Inflammatory macrophage (primary cell): ENCODE measurements at regions not wholly inside any gene's neighbourhood (a gene's known extent, or its start where the extent isn't known, plus 50 kb on each side); places are given as distances from the start of the nearest gene placed in this dataset.

ENCODE experiments used
- DNase-seq, 2 donors: peaks; one replicate each; pipeline ENCODE4 v3.0.0-alpha.2; 2020 to 2022

DNA sequence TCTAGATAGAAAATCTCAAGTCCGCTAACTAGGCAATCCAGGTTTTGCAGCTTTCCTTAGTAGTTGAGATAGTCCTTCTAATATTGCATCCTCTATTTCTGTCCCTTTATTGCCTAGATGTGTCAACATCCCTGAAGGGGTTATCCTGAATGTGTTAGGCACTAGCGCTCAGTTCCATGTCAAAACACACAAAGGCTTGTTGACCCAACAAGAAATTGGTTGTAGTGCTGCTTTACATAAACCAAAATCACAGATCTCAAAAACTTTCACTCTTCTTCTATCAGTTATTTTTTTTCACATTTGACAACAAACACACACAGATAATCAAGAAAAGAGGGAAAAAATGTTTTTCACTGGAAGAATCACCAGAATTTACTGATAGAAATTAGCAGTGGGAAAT, 51.4 kb upstream of the SOX2 start:
- no peak for DNase-seq

DNA sequence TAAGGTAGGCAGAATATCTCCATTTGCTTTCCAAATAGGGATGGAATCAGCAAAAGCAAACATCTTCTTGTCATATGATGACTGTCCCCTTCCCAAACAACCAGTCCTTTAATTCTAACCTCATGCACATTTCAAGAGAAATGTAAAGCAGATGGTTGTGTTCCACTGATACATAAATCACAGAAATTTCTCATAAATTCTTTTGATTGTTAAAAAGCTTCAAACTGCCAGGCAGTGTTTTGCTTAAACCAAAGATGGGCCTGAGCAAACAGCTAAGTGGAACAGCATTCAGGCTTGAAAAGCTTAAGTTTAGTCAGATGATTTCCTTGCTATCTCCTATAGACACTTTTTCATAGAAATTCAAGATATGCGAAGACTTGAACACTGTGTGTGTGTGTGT, 74.3 kb upstream of the SOX2 start:
- DNase-seq, result no peak

DNA sequence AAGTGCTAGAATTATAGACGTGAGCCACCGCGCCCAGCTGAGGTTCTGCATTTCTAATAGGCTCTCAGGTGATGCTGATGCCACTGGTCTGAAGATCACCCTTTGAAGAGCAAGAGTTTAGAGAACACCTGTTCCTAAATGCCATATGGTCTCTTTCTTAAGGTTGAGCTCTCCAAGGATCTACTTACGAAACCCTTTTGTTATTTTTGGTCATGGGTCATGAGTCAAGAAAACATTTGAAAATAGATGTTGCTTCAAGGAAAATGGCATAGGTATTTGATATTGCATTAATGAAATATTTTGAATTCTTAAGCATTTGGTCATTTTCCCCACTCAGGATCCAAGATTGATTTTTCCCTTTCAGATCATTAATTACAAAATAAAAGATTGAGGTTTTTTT, 74.7 kb upstream of the SOX2 start:
- no peak for DNase-seq

DNA sequence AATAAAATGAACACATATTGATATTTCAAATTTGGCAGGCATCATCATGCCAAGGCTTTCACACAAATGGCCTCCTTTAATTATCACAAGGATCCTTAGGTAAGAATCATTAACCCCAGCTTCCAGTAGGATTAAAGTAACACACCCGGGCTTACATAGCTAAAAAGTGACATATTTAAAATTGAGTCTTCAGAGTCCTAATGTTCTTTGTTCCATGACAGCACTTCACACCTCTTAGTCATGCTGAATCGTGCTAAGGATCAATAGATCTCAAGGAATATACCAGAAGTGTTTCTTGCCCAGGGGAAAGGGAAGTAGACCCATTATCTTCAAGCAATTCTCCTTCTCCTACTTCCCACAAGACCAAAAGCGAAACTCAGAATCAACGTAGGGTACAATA, 76.6 kb upstream of the SOX2 start:
- no peak for DNase-seq

DNA sequence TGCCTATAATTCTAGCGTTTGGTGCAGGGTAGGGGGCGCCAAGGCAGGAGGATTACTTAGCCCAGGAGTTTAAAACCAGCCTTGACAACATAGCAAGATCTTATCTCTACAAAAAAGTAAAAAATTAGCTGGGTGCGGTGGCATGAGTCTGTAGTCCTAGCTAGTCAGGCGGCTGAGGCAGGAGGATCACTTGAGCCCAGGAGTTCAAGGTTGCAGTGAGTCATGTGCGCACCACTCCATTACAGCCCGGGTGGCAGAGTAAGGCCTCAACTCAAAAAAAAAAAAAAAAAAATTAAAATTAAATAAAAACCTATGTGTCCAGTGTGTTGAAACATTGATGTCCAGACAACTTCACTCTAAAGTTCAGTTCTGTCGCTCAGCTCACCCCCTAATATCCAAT, 78.2 kb upstream of the SOX2 start:
- DNase-seq, result no peak

DNA sequence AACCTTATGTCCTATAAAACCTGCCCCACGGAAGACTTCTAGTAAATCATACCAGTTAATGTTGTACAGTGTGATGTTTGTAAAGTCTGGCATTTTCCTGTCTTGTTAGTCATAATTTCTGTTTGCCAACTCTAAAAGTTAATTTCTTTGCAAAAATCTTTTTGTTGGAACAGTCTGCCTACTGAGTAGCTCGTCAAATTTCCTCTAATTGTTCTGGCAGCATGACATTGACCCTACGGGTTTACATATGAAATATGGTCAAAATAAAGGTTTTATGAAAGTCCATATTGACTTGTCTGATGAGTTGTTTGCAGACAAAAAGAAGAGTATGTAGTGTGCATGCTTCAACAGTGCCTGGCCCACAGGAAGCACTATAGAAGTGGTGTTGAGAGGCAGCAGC, 79.8 kb upstream of the SOX2 start:
- no peak for DNase-seq

DNA sequence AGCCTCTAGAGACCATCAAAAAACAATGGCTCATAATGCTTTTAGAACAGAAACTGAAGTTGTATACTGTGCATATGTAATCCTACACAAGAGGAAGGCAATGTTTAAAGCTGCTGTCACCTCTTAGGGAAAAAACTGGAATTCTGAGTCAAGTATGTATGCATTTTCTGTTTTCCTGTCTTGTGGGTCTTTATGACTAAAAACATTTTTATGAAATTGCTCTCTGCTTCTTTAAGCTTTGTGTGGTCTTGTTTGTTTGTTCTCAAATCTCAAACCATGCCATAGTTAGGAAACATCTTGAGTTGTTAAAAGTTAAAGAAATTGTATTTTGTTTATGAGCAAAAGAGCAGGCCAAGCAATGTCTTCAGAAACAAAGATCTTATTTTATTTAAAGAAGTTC, 80.9 kb upstream of the SOX2 start:
- DNase-seq, result no peak

DNA sequence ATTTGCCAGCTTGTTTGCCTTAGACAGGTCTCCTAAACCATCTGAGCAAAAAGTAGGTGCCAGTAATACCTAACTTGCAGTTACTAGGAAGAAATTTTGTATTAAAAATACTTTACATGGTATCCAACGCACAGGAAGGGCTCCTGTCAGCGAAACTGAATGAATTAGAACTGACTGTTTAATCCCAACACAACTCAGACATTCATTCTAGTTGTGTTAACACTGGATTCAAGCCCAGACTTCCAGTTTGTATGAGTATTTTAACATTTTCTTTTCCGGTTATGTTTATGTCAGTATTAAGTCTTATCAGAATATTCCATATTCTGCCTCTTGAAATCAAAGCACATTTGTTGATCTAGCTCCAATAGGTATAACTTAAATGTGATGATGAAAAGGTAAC, 82.0 kb upstream of the SOX2 start:
- no peak for DNase-seq

DNA sequence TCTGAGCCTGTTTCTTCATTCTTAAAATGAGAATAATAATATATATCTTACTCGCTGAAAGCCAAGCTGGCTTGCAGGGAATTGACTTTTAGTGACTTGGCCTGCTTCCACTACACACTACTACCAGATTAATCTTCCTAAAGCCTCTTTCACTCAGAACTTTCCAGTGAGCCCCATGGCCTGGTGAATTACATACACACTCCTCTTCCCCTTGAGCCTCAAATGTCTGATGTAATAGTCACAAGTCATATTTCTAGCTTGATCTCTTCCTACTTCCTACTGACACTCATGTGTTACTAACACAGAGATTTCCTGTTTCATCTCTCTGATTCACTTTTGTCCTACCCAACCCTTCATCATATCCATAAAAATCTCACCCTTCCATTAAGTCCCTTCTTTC, 82.7 kb upstream of the SOX2 start:
- peak; percentile 34 to 54 for DNase-seq

DNA sequence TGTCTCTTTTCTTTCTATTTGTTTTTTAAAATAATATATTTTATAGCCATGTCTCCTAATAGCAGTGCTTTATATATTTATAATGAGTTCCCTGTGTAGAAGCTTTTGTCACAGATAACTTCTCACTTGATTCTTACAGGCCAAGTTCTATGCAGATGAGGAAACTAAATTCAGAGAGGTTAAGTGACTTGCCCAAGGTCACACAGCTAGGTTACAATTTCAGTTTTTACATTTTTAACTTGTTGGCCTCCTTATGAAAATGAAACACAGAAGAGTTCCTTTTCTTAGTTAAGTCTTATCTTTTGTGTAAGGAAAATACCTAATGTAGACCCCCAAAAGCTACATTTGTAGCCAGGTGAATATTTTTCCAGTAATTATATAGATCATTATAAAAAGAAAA, 83.3 kb upstream of the SOX2 start:
- DNase-seq, result no peak

DNA sequence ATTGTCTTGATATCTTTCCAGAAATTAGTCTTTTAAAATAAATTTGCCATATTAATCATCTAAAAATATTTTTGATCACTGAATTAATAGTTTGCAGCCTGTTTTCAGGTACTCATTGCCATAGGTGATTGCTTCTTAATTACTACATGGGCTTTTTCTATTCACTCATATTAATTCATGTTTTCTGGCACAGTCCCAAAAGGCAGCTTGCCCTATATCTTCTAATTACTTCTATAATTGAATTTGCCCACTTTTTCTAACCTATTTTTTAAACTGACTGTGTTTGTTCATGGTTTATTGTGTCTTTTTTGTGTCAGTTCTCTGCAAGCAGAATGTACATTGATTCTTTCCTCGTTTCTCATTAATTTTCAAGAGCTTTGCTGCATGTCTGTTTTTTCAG, 85.7 kb upstream of the SOX2 start:
- DNase-seq, result no peak

DNA sequence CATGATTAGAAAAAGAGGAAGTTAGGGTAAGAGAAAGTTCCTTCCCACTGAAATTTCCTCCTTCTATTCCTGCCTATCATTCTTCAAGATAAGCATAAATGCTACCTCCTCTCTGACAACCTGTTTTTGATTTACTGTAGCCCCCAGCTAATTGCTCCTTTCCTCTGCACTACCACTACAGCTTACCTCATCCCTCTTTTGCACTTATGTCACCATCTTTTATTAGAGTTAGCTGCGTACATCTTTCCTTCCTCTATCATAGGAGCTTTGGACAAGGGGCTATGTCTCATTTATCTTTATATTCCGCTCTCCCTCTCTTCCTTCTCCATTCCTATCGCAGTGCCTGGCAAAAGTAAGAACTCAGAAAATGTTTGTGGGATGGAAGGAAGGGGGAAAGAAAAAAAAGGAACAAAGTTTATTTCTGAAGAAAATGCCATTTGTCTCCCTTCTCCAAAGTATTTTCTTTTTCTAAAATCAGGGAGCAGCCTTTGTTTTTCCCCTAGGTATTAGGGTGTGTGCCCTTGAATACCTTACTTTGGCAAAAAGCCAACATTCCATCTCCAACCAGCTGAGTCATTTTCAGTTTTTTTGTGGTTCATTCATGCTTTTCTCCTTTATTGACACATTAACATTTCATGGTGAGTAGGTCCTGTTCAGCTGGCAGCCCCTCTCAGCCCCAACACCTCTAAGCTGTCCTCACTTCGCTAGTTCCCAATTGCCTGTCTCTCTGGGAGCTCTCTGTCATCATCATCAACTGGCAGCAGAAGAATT, 87.6 kb upstream of the SOX2 start:
- no peak for DNase-seq

DNA sequence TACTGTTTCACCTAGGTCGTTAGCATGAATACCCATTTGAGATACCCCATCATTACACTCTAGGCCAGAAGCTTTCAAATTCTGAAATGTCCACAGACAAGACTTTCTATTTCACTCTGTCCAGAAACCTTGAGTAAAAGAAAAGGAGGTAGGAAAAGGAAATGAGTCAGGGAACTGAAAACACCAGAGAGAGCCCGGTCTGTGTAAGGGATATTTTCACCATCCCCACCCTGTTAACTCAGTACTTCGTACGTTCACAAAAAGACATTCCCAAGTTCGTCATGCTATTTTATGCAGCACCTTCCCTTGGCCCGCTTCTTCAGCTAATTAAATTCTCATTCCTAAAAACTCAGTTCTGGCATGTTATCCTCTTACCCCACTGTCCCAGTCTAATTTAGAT, 89.4 kb upstream of the SOX2 start:
- DNase-seq, result no peak

DNA sequence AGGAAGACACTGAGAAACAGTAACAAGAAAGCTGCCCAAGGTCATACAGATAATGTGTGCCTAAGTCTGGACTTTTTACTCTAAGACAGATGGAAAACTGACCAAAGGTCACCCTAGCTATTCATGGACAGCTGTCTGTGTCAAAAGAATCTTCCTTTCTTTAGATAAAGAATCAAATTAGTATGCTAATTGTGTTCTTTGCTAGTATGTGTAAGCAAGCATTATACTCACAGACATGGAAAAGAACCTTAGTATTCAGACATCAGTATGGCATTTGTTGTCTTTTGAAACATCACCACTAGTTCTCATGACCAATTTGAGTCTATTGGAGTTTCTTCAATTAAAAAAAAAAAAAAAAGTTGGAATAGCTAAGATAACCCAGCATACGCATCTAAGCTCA, 91.8 kb upstream of the SOX2 start:
- no peak for DNase-seq

DNA sequence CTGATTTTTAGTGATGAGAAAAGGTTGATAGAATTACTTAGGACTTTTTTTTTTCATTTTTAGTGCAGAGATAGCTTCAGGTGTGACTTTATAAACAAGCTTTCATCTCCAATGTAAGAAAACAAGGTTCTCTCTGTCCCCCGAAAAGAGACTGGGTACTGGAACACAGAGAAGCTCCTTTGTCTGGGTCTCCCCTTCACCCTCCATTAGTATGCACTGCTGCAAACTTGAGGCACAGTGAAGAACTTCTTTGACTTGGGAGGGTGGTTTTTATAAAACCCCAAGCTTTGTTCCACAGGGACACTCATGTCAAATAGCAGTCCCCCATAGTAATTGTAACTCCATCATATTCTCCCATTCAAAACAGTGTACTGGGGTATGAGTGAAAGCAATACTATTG, 93.5 kb upstream of the SOX2 start:
- no peak for DNase-seq

DNA sequence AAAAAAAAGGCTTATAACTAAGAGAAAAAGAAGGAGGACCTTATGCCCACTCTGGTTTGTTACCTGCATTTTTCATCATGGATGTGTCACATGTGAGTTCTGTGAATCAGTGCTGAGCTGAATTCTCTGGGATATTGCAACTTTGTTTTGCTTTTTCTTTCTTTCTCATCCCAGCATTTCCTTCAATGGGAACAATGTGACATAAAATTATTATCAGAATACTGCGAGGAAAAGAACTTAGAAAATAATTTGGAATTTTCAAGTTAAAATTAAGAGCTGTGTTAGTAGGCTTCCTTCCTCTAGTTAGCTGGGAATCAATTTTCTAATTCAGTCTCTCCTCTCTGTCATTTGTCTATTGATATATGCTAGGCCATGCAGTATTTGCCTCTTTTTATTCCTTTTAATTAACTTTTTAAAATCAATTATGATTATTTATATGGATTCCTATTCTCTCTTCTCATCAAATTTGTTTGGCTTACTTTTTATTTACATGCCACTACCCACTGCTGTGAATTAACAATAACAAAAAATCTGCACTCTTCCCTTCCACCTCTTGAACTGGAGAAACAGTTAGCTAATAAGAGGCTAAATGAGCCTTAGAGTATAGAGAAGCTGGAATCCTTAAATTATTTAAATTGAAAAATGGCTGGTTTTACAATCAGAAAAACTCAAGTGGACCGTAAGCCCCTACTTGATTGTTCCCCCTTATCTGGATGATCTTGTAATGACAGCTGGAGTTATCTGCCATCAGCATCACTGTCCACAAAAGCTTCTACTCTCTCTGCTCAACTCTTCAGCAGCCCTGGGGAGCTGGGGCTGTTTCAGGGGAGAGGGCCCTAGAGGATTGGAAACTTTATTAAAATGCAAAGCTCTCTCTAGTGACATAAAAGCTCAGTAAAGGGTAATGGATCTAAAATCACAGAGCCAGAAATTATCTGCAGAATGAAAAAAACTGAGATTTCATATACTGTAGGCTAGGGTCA, 95.3 kb upstream of the SOX2 start:
- DNase-seq, result no peak

DNA sequence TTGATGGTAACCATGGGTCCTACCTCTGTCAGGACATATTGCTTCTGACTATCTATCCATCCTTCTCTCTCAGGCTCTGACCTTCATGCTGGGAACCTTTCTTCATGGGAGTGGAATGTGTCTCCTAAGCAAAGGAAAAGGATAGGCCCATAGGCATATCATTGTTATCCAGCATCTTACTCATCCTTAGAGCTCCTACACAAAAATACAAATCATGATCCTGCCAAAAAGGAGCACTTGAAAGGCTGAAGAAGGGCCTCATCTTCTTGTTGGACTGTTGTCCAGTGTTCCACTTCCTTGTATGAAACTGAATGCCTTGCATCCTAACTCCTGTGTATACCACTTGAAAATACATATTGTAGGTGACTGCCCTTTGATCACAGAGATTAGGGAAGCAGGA, 96.1 kb upstream of the SOX2 start:
- DNase-seq, result no peak

DNA sequence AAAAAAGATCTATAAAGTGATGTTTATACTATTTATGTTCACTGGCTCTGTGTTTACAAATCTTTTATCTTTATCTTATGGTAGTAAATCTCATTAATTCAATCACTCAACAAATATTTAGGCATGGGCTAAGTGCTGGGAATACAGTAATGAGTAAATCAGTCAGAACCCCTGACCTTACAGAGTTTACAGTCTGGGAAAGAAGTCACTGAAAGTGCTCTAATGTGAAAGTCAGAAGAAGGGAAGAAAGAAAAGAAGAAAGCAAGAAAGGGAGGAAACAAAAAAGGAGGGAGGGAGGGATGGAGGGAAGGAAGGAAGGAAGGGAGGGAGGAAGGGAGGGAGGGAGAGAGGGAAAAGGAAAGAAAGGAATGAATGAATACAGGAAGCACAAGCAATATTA, 96.8 kb upstream of the SOX2 start:
- DNase-seq, result no peak

DNA sequence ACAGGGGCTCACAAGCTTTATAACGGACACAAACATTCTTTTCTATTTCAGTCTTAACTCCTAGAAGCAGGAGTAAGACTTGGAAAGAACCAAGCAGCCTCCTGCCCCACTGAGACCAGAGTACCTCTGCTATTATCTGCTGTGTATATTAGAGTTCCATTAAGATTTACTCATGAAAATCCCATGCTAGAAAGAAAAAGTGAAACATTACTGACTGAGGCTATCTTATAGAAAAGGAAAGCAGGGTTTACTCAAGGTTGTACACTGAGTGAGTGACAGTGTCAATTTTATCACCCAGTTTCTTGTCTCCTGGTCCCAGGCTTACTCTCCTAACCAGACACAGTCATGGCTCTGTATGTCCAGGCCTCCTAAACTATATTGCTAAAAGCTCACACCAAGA, 97.9 kb upstream of the SOX2 start:
- DNase-seq, result no peak

DNA sequence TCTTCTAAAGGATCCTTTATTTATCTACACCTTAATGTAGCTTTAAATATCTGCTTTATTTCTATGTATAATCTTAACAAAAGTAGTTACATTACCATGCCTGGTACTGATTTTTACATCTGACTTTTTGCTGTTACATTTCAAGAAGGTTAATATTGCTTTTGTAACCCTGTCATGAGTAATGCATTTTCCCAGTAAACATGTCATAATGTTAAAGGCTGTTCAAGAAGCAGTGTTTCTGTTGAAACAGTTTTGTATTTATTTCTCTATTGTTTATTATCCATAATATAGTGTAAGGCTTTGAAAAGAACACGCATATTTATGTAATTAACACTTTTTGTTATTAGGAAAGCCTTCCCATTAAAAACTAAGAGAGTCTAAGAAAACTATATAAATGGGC, 98.5 kb upstream of the SOX2 start:
- no peak for DNase-seq

DNA sequence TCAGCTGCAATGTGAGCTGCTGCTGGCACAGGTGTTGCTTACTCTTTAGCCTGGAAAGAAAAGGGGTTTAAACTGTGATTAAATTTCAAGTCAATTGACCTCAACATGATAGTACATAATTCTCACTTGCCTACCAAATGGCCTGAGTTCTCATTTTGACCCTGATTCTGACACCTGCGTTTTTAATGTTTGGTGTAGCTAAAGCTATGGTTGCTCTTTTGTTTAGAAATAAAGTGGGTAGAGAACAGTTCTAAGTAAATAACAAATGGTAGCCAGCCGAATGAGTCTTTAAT, 100.8 kb upstream of the SOX2 start:
- DNase-seq, result no peak

DNA sequence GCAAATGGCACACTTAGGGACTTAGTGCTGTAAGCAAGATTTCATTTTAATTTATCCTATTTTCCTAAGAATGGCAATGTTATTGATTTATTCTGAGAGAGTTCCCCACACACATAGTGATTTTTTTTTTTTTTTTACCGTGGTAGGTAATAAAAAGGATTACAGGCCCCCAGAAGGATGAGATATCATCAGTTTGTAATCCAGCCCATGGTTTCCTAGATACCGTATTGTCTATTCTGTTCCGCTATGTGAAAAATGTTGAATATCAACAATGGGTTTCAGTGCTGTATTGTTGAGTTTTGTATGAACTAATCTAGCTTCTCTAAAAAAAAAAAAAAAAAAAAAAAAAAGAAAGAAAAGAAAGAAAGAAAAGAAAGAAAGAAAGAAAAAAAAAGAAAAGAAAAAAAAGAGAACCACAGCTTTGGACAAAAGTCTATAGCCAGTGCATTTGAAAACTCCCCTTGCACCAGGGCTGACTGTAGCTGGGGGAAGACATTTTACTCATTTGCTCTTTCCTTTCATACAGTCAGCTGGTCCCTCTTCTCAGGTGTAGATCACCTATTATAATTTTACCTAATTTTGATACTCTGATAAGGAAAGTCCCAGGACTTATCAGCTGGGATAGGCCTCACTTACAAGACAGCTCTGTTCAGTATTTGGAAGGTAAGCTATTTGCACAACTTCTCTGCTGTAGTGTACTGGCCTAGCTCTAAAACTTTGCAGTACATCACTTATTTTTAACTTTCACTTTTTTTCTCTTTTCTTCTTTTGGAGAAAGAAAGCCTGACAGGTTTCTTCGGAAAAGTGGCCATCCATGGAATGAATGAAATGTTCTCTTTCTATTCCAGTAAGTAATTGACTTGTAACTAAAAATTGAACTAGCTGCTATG, 101.4 kb upstream of the SOX2 start:
- DNase-seq, result no peak

DNA sequence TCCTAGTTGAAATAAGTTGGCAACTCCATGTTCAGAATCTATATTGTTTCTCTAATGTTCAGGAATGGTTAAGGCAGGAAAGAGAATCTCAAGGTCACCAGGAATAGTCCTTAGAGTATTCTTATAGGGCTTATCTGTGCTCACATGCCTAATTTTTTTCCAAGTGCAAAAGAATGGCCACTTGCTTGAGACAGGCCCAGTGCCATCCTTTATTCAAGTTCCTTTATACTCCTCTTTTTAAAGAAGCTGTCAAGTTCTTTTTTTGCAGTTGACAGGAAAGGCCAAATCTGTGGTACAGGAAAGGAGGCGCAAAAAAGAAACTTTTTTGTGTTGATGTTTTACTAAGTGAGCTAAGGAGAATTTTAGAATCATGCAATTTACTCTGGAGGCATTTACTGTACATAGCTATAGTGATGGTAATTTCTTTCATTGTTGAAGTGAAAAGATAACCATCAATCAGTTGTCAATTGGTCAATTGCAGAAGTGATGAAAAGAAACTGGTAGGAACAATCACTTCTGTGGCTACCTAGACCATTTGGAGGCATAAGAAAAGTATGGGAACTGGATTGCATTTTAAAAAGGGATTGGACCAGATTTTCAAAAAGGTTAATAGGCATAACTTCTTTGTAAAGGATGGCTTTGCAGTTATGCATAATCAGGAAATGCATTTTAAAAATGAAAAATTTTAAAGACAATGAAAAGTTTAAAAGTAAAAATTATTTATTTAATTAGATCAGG, 102.5 kb upstream of the SOX2 start:
- DNase-seq, result no peak
